ENCODE measurements at regions not wholly inside any gene's neighbourhood (a gene's known extent, or its start where the extent isn't known, plus 50 kb on each side); places are given as distances from the start of the nearest gene placed in this dataset.

DNA sequence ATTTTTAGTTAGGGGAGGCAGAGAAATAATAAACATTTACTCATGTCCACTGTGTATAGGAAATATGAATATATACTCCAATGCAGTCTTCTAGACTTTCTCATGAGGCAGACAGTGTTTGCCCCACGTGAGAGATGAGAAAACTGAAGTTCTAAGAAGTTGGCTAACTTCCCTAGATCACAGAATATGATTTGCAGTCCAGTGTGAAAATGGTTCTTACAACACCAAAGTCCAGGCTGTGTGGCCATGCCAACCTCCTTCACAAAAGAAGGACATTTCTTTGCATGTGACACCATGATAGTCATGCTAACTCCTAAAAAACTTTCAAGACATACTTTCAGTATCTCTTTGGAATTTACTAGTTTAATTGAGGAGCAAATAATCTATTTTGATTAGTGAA, 143.7 kb downstream of the IRS1 start:
- no peak for TF ChIP-seq MZF1 (CRISPR knock-in tag; IDR thresholded peaks at IDR 0.05; ENCODE audit: borderline replicate concordance)
- no peak for TF ChIP-seq TCF7 (IDR thresholded peaks at IDR 0.05; ENCODE audit: low read depth)
- TF ChIP-seq, protein P1, sequence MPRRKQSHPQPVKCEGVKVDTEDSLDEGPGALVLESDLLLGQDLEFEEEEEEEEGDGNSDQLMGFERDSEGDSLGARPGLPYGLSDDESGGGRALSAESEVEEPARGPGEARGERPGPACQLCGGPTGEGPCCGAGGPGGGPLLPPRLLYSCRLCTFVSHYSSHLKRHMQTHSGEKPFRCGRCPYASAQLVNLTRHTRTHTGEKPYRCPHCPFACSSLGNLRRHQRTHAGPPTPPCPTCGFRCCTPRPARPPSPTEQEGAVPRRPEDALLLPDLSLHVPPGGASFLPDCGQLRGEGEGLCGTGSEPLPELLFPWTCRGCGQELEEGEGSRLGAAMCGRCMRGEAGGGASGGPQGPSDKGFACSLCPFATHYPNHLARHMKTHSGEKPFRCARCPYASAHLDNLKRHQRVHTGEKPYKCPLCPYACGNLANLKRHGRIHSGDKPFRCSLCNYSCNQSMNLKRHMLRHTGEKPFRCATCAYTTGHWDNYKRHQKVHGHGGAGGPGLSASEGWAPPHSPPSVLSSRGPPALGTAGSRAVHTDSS (CRISPR knock-in tag; conservative IDR thresholded peaks at IDR 0.05) = no peak
- TF ChIP-seq RBM39 (IDR thresholded peaks at IDR 0.05; ENCODE audit: low read depth, low read length, poor library complexity, severe bottlenecking) = no peak
- no peak for TF ChIP-seq ZNF282 (IDR thresholded peaks at IDR 0.05; ENCODE audit: partially characterized antibody)
- no peak for TF ChIP-seq GFI1 (CRISPR knock-in tag; IDR thresholded peaks at IDR 0.05; ENCODE audit: borderline replicate concordance)
- no peak for TF ChIP-seq JUND (CRISPR knock-in tag; IDR thresholded peaks at IDR 0.05)
- no peak for TF ChIP-seq SIN3A (IDR thresholded peaks at IDR 0.05; ENCODE audit: borderline replicate concordance, low read depth, low read length)
- TF ChIP-seq, protein P2, sequence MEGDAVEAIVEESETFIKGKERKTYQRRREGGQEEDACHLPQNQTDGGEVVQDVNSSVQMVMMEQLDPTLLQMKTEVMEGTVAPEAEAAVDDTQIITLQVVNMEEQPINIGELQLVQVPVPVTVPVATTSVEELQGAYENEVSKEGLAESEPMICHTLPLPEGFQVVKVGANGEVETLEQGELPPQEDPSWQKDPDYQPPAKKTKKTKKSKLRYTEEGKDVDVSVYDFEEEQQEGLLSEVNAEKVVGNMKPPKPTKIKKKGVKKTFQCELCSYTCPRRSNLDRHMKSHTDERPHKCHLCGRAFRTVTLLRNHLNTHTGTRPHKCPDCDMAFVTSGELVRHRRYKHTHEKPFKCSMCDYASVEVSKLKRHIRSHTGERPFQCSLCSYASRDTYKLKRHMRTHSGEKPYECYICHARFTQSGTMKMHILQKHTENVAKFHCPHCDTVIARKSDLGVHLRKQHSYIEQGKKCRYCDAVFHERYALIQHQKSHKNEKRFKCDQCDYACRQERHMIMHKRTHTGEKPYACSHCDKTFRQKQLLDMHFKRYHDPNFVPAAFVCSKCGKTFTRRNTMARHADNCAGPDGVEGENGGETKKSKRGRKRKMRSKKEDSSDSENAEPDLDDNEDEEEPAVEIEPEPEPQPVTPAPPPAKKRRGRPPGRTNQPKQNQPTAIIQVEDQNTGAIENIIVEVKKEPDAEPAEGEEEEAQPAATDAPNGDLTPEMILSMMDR (CRISPR knock-in tag; IDR thresholded peaks at IDR 0.05) = no peak
- no peak for TF ChIP-seq EZH2 (conservative IDR thresholded peaks at IDR 0.05; ENCODE audit: low read depth, low read length)
